ENCODE measurements at regions not wholly inside any gene's neighbourhood (a gene's known extent, or its start where the extent isn't known, plus 50 kb on each side); places are given as distances from the start of the nearest gene placed in this dataset.

DNA sequence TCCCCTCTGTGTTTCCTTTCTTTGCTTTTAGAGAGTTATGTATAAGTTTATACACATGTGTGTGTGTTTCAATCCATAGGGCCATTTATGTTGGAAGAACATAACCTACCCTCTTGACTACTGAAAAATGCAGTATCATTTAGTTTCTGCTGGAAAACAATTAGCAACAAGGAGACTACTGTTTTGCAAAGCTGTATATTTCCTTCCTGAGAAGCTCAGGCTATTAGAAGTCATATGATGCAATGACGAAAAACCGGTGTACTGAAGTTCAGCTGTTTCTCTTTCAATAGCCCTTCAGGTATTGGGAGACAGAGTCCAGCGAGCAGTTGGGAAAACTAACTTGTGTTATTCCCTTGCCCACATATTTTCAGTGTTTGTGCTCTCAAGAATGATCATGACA lies 447.7 kb upstream of the GYPC start:
- dilution Hi-C loops (cut with HindIII; ENCODE audit: low sequenced_read_pairs, unreplicated experiment) = no loop called here
- WGBS, 2 experiments (ENCODE audit: extremely low coverage in 2 of 2, insufficient read length in 1 of 2) = 70% methylated on average over 2 of the region's 3 CpGs; no CpG with 5 or more reads in 1 of the 2 experiments
- Histone ChIP-seq H3K27ac (ENCODE audit: insufficient read depth, low read length) (no peak overlapping the region), H3K4ac (ENCODE audit: low read depth, low read length) (no peak overlapping the region), H3K18ac (ENCODE audit: low read depth, low read length) (no peak overlapping the region), H3K14ac (replicated peaks; ENCODE audit: low read depth, low read length) (no peak overlapping the region), H4K8ac (ENCODE audit: low read depth in 2 of 2, low read length in 2 of 2) (no peak overlapping the region), H2BK5ac (ENCODE audit: low read depth, low read length, poor library complexity, severe bottlenecking) (no peak overlapping the region), H3K9ac (ENCODE audit: low read depth, low read length) (no peak overlapping the region), H4K5ac (ENCODE audit: low read depth, low read length) (no peak overlapping the region), H2AK9ac (replicated peaks; ENCODE audit: low read depth, low read length, poor library complexity) (no peak overlapping the region), H3K4me1 (ENCODE audit: control insufficient read depth, insufficient read depth, low read length) (no peaks in the 10 kb centered on the region), H2AK5ac (ENCODE audit: low read depth, low read length) (no peak overlapping the region), H3K9me1 (ENCODE audit: insufficient read depth, low read length) (no peaks in the 10 kb centered on the region), H3K79me1 (ENCODE audit: low read depth in 1 of 2, low read length in 2 of 2) (no peaks in the 10 kb centered on the region), H3K36me3 (ENCODE audit: control insufficient read depth, insufficient read depth, low read length) (no peaks in the 10 kb centered on the region), H3K4me2 (ENCODE audit: low read depth, low read length) (no peak overlapping the region), H4K91ac (ENCODE audit: insufficient read depth, low read depth, low read length) (no peak overlapping the region), H2AFZ (replicated peaks; ENCODE audit: low read length, poor library complexity) (no peak overlapping the region), H3K4me3 (ENCODE audit: insufficient read depth, low read depth, low read length) (no peak overlapping the region), H2BK20ac (ENCODE audit: low read depth, low read length) (no peak overlapping the region), H2BK120ac (ENCODE audit: low read depth, low read length) (no peak overlapping the region), H3K23ac (ENCODE audit: low read depth, low read length) (no peak overlapping the region), H4K20me1 (ENCODE audit: insufficient read depth, low read length) (no peaks in the 10 kb centered on the region), H2BK15ac (ENCODE audit: low read depth, low read length) (no peak overlapping the region), H3K27me3 (ENCODE audit: control insufficient read depth, insufficient read depth, low read length) (no peaks in the 10 kb centered on the region), H3K9me3 (ENCODE audit: control insufficient read depth, insufficient read depth, low read length) (peaks cover 2% of the 10 kb centered on the region; the same call in 1 of the 2 replicates), H3K56ac (ENCODE audit: extremely low read depth, insufficient read depth, low read length) (no peak overlapping the region)
- intact Hi-C loops (cut with micrococcal nuclease) = no loop called here
- in situ Hi-C loops (cut with MboI; ENCODE audit: low sequenced_read_pairs) = no loop called here
- ChIA-PET CTCF (no interaction called here), POLR2A (ENCODE audit: unreplicated experiment) (no interaction called here)
- no TSS peak for BruUV-seq (replicated peaks)
- DNase-seq = no peak
- TF ChIP-seq RAD21 (IDR thresholded peaks at IDR 0.05; ENCODE audit: low read length) = no peak
- no peak for TF ChIP-seq NFE2L2 (IDR thresholded peaks at IDR 0.05; ENCODE audit: low read depth, low read length)
- TF ChIP-seq MAZ (IDR thresholded peaks at IDR 0.05; ENCODE audit: borderline replicate concordance, low read depth, low read length) = no peak
- no peak for TF ChIP-seq CEBPB (IDR thresholded peaks at IDR 0.05; ENCODE audit: low read depth, low read length)
- no peak for TF ChIP-seq CHD1 (IDR thresholded peaks at IDR 0.05; ENCODE audit: low read depth, low read length)
- TF ChIP-seq MXI1 (IDR thresholded peaks at IDR 0.05; ENCODE audit: borderline replicate concordance, low read depth, low read length) = no peak
- TF ChIP-seq, protein P1, sequence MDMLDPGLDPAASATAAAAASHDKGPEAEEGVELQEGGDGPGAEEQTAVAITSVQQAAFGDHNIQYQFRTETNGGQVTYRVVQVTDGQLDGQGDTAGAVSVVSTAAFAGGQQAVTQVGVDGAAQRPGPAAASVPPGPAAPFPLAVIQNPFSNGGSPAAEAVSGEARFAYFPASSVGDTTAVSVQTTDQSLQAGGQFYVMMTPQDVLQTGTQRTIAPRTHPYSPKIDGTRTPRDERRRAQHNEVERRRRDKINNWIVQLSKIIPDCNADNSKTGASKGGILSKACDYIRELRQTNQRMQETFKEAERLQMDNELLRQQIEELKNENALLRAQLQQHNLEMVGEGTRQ (IDR thresholded peaks at IDR 0.05; ENCODE audit: low read depth, low read length) = no peak
- no peak for TF ChIP-seq POLR2A (IDR thresholded peaks at IDR 0.05; ENCODE audit: low read depth, low read length)
- TF ChIP-seq BHLHE40 (IDR thresholded peaks at IDR 0.05; ENCODE audit: low read depth, low read length) = no peak
- TF ChIP-seq, protein P2, sequence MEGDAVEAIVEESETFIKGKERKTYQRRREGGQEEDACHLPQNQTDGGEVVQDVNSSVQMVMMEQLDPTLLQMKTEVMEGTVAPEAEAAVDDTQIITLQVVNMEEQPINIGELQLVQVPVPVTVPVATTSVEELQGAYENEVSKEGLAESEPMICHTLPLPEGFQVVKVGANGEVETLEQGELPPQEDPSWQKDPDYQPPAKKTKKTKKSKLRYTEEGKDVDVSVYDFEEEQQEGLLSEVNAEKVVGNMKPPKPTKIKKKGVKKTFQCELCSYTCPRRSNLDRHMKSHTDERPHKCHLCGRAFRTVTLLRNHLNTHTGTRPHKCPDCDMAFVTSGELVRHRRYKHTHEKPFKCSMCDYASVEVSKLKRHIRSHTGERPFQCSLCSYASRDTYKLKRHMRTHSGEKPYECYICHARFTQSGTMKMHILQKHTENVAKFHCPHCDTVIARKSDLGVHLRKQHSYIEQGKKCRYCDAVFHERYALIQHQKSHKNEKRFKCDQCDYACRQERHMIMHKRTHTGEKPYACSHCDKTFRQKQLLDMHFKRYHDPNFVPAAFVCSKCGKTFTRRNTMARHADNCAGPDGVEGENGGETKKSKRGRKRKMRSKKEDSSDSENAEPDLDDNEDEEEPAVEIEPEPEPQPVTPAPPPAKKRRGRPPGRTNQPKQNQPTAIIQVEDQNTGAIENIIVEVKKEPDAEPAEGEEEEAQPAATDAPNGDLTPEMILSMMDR (conservative IDR thresholded peaks at IDR 0.05; ENCODE audit: low read depth, low read length) = no peak
- no peak for TF ChIP-seq RCOR1 (IDR thresholded peaks at IDR 0.05; ENCODE audit: insufficient replicate concordance, low read length)
- no peak for TF ChIP-seq SMC3 (IDR thresholded peaks at IDR 0.05; ENCODE audit: low read depth, low read length)
- TF ChIP-seq MAFK (IDR thresholded peaks at IDR 0.05; ENCODE audit: low read depth, low read length) = no peak
- no peak for TF ChIP-seq FOS (IDR thresholded peaks at IDR 0.05; ENCODE audit: low read depth, low read length)
- ATAC-seq (ENCODE audit: low read depth) = no peak

All from IMR-90 (cell line).